ENCODE measurements at regions not wholly inside any gene's neighbourhood (a gene's known extent, or its start where the extent isn't known, plus 50 kb on each side); places are given as distances from the start of the nearest gene placed in this dataset.

DNA sequence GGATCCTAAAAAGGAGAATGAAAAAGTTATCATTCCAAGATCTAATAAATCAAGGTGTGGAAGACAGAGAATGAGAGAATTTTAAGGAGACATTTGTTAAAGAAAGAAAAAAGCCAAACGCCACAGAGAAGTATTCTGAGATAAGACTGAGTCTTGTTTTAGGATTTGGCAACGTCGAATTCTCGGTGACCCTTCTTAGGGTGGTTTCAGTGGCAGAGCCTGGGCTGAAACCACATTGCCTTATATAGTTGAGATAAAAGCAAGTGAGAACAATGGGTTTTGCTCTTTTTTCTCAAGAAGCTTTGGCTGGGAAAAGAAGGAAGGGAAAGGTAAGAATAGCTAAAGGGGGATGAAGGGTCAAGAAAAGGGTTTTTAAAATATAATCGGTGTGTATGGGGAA, 209.4 kb downstream of the VEGFC start:
- no peaks in the 10 kb centered on the region for H3K36me3 ChIP-seq (ENCODE audit: low read depth)
- no peaks in the 10 kb centered on the region for H3K9me2 ChIP-seq (ENCODE audit: insufficient read depth)
- no peak for DNase-seq
- H3K27me3 ChIP-seq (ENCODE audit: insufficient read depth, low read depth): no peaks in the 10 kb centered on the region
- H3K4me2 ChIP-seq: no peak overlapping the region
- ChIA-PET CTCF (no interaction called here), POLR2A (ENCODE audit: unreplicated experiment) (no interaction called here)
- H2AFZ ChIP-seq: no peak overlapping the region
- TF ChIP-seq, protein P1, sequence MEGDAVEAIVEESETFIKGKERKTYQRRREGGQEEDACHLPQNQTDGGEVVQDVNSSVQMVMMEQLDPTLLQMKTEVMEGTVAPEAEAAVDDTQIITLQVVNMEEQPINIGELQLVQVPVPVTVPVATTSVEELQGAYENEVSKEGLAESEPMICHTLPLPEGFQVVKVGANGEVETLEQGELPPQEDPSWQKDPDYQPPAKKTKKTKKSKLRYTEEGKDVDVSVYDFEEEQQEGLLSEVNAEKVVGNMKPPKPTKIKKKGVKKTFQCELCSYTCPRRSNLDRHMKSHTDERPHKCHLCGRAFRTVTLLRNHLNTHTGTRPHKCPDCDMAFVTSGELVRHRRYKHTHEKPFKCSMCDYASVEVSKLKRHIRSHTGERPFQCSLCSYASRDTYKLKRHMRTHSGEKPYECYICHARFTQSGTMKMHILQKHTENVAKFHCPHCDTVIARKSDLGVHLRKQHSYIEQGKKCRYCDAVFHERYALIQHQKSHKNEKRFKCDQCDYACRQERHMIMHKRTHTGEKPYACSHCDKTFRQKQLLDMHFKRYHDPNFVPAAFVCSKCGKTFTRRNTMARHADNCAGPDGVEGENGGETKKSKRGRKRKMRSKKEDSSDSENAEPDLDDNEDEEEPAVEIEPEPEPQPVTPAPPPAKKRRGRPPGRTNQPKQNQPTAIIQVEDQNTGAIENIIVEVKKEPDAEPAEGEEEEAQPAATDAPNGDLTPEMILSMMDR (conservative IDR thresholded peaks at IDR 0.05): no peak
- no peak for TF ChIP-seq EZH2 (IDR thresholded peaks at IDR 0.05; ENCODE audit: low read depth)
- H3K79me2 ChIP-seq (ENCODE audit: low read depth): no peaks in the 10 kb centered on the region
- no peak overlapping the region for H3K4me3 ChIP-seq
- H4K20me1 ChIP-seq (ENCODE audit: insufficient read depth): no peaks in the 10 kb centered on the region
- no peaks in the 10 kb centered on the region for H3K4me1 ChIP-seq (replicated peaks; ENCODE audit: insufficient read depth)
- H3K9me3 ChIP-seq (ENCODE audit: insufficient read depth, low read depth): no peaks in the 10 kb centered on the region
- no TSS peak for BruUV-seq (replicated peaks)
- H3F3A ChIP-seq (ENCODE audit: insufficient read depth, low read depth): no peaks in the 10 kb centered on the region
- H3K27ac ChIP-seq: no peak overlapping the region
- intact Hi-C loops (cut with micrococcal nuclease; ENCODE audit: unreplicated experiment): no loop called here

DNA sequence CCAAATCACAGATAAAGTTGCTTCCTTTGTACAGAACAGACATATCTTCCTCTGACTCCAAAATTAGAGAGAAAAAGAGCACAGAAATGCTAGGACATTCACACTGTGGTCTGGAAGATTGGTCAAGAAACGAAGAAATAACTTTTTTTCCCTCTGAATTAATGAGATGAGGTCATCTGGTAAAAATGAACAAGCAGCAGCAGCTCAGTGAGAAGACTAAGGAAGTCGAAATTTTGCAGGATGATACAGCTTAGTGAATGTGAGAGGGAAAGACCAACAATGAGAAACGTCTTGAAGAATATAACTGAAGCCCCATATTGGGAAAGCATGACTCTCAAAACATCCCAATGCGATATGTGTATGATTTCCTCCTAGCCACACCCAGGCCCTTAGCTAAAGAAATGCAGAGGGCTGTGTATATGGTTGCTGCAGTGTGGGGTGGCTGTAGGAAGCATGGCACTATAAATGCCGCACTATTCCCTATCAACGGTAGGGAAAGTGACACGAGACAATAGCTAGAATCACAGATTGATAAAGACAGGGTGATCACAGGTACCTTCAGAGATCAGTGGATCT, 208.6 kb downstream of the VEGFC start:
- Histone ChIP-seq H3K4me2 (no peak overlapping the region), H3K27me3 (ENCODE audit: insufficient read depth, low read depth) (no peaks in the 10 kb centered on the region), H2AFZ (no peak overlapping the region), H3K36me3 (ENCODE audit: low read depth) (no peaks in the 10 kb centered on the region), H3K9me2 (ENCODE audit: insufficient read depth) (no peaks in the 10 kb centered on the region), H3F3A (ENCODE audit: insufficient read depth, low read depth) (no peaks in the 10 kb centered on the region), H3K79me2 (ENCODE audit: low read depth) (no peaks in the 10 kb centered on the region), H4K20me1 (ENCODE audit: insufficient read depth) (no peaks in the 10 kb centered on the region), H3K4me3 (no peak overlapping the region), H3K9me3 (ENCODE audit: insufficient read depth, low read depth) (no peaks in the 10 kb centered on the region), H3K4me1 (replicated peaks; ENCODE audit: insufficient read depth) (no peaks in the 10 kb centered on the region), H3K27ac (no peak overlapping the region)
- TF ChIP-seq, protein P1 (conservative IDR thresholded peaks at IDR 0.05): no peak
- no peak for TF ChIP-seq EZH2 (IDR thresholded peaks at IDR 0.05; ENCODE audit: low read depth)
- ChIA-PET CTCF (no interaction called here), POLR2A (ENCODE audit: unreplicated experiment) (no interaction called here)
- intact Hi-C loops (cut with micrococcal nuclease; ENCODE audit: unreplicated experiment): no loop called here
- no peak for DNase-seq
- BruUV-seq (replicated peaks): no TSS peak

DNA sequence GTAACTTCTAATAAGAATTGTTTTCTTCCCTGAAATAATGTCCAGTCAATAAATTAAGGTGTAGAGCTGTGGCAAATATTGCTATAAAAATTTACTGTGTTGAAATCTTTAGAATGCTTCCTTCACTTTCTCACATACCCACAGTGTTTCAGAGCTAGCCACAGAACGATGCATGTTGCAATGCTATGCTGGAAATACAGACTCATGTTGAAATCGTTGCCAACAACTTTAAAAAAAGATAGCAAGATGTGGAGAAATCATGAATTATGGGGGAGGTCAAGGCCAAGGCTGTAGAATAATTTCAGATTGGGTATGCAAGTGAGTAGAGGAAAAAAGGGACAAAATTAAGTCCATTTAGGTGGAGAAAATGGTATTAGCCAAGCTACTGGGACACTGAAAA, 204.8 kb downstream of the VEGFC start:
- H3K27ac ChIP-seq: no peak overlapping the region
- no peak overlapping the region for H3K4me3 ChIP-seq
- CTCF ChIA-PET: no interaction called here
- no peaks in the 10 kb centered on the region for H3K9me3 ChIP-seq (ENCODE audit: insufficient read depth, low read depth)
- intact Hi-C loops (cut with micrococcal nuclease; ENCODE audit: unreplicated experiment): no loop called here
- H3K36me3 ChIP-seq (ENCODE audit: low read depth): no peaks in the 10 kb centered on the region
- H3K9me2 ChIP-seq (ENCODE audit: insufficient read depth): no peaks in the 10 kb centered on the region
- no peaks in the 10 kb centered on the region for H3F3A ChIP-seq (ENCODE audit: insufficient read depth, low read depth)
- no peaks in the 10 kb centered on the region for H4K20me1 ChIP-seq (ENCODE audit: insufficient read depth)
- DNase-seq: no peak
- H3K79me2 ChIP-seq (ENCODE audit: low read depth): no peaks in the 10 kb centered on the region
- no peak overlapping the region for H2AFZ ChIP-seq
- POLR2A ChIA-PET (ENCODE audit: unreplicated experiment): no interaction called here
- no TSS peak for BruUV-seq (replicated peaks)
- H3K4me2 ChIP-seq: no peak overlapping the region
- H3K27me3 ChIP-seq (ENCODE audit: insufficient read depth, low read depth): no peaks in the 10 kb centered on the region
- TF ChIP-seq, protein P1 (conservative IDR thresholded peaks at IDR 0.05): no peak
- TF ChIP-seq EZH2 (IDR thresholded peaks at IDR 0.05; ENCODE audit: low read depth): no peak
- H3K4me1 ChIP-seq (replicated peaks; ENCODE audit: insufficient read depth): no peaks in the 10 kb centered on the region
